Activated T-helper 17 cell treated with anti-CD3 and anti-CD28 coated beads, Interleukin-2, amount 50 U/mL, for 72 hours (primary cell): ENCODE measurements at regions not wholly inside any gene's neighbourhood (a gene's known extent, or its start where the extent isn't known, plus 50 kb on each side); places are given as distances from the start of the nearest gene placed in this dataset.
"Not testable (repeated sequence)": the region's sequence is repeated elsewhere in the genome, so short reads cannot be mapped to it uniquely, and the experiment has no call there.

Experiments used
- ATAC-seq: fragments of 150-1000 bp; cut with Tn5 transposase; replicated peaks from 2 replicates; pipeline ENCODE4 v1.10.0; 2021; ENCODE audit warnings: mild to moderate bottlenecking, moderate library complexity
- H3K27ac Mint-ChIP-seq: one replicate; pipeline ENCODE4 v1.8.0; 2022; ENCODE audit warnings: mixed read lengths
- H3K27me3 Mint-ChIP-seq: one replicate; pipeline ENCODE4 v1.8.0; 2022; ENCODE audit warnings: mixed read lengths
- H3K36me3 Mint-ChIP-seq: one replicate; pipeline ENCODE4 v1.8.0; 2022; ENCODE audit warnings: low read depth, mild to moderate bottlenecking, mixed read lengths
- H3K4me1 Mint-ChIP-seq: one replicate; pipeline ENCODE4 v1.8.0; 2022; ENCODE audit warnings: mixed read lengths
- H3K4me3 Mint-ChIP-seq: one replicate; pipeline ENCODE4 v1.8.0; 2022; ENCODE audit warnings: mild to moderate bottlenecking, mixed read lengths
- H3K9me3 Mint-ChIP-seq: one replicate; pipeline ENCODE4 v1.8.0; 2022; ENCODE audit warnings: mixed read lengths

DNA sequence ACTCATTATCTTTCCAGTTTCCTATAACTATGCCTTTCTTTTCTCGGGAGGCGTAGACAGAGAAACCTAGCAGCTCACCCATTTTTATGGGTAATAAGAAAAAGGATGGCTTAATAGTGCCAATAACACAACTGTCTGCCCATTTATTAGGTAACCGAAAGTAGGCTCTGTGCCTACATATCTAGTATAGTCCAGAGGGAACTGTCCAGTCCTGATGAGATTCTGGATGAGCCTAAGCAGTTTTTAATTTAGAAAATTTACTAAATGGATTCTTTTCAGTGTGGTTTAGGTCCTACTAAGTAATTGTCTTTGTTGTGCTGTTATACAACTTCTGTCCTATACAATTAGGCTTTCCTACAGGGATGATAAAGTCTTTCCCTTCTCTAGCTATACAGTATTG is 157.6 kb downstream of the UNC93B1 start:
- not testable (repeated sequence) for H3K27ac Mint-ChIP-seq, ATAC-seq, H3K36me3 Mint-ChIP-seq, H3K9me3 Mint-ChIP-seq, H3K4me3 Mint-ChIP-seq, H3K4me1 Mint-ChIP-seq, H3K27me3 Mint-ChIP-seq

DNA sequence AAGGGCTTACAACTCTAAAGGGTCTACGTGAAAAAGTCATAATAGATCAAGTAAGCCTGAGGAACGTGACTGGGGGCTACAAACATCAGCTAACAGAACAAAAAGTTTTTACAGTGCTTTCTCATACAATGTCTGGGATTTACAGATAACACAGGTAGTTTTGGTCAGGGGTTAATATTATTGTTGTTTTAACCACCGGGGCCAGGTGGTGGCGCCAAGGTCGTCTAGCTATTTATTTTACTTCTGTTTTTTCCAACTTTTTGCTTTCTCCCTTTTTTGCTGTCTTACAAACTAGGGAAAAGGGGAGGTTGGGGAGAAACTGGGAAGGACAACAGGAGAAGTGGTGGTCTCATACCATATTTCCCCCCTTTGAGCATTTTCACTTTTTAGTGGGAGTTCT is 158.6 kb downstream of the UNC93B1 start:
- H3K36me3 Mint-ChIP-seq, H3K9me3 Mint-ChIP-seq, H3K4me1 Mint-ChIP-seq, ATAC-seq, H3K27ac Mint-ChIP-seq, H3K27me3 Mint-ChIP-seq, H3K4me3 Mint-ChIP-seq: not testable (repeated sequence)

DNA sequence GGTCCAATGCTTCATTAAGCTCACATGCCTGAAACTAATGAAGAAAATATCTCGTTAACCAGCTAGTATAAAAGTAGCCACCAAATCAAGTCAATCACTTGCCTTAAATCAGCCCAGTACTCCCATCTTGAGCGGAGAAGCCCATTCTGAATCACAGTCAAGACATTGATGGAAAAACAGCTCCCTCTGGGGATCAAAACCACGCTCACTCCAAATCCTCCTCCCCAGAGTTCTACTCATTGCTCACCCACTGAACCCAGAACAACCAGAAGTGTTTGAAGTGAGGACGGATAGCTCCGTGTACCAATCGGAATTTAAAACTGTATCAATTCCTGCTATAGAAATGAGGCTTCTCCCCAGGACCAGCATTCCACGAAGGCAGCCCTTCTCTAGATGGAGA is 163.3 kb downstream of the UNC93B1 start:
- H3K36me3 Mint-ChIP-seq, H3K4me1 Mint-ChIP-seq, H3K27ac Mint-ChIP-seq, H3K4me3 Mint-ChIP-seq, H3K9me3 Mint-ChIP-seq, ATAC-seq: not testable (repeated sequence)
- H3K27me3 Mint-ChIP-seq: peaks cover 15% of the 10 kb centered on the region

DNA sequence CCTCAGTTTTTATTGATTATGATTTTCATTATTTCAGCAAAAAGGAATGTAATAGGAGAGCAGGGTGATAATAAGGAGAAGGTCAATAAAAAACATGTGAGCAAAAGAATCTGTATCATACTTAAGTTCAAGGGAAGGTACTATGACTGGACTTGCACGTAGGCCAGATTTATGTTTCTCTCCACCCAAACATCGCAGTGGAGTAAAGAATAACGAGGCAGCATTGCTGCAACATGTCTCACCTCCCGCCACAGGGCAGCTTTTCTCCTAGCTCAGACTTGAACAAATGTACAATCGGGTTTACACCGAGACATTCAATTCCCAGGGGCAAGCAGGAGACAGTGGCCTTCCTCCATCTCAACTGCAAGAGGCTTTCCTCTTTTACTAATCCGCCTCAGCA is 155.7 kb upstream of the ALDH3B2 start:
- peaks cover 28% of the 10 kb centered on the region for H3K27me3 Mint-ChIP-seq
- ATAC-seq, H3K9me3 Mint-ChIP-seq, H3K4me1 Mint-ChIP-seq, H3K36me3 Mint-ChIP-seq, H3K27ac Mint-ChIP-seq, H3K4me3 Mint-ChIP-seq: not testable (repeated sequence)

DNA sequence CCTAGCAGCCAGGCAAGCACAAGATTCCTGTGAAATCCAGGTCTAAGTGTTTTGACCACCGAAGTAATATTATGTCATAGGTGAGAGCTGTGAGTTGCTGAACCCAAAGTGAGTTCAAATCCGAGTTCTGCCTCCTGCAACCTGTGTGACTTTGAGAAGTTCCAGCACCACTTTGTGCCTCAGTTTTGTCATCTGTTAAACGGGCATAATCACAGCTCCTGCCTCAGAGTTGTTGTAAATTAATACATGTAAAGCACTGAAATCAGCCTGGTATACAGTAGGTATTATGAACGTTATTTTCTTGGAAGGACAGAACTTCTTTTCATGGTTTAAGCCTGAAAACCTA is 152.5 kb upstream of the ALDH3B2 start:
- H3K27me3 Mint-ChIP-seq: peaks cover 30% of the 10 kb centered on the region
- H3K4me1 Mint-ChIP-seq, ATAC-seq, H3K36me3 Mint-ChIP-seq, H3K27ac Mint-ChIP-seq, H3K9me3 Mint-ChIP-seq, H3K4me3 Mint-ChIP-seq: not testable (repeated sequence)

DNA sequence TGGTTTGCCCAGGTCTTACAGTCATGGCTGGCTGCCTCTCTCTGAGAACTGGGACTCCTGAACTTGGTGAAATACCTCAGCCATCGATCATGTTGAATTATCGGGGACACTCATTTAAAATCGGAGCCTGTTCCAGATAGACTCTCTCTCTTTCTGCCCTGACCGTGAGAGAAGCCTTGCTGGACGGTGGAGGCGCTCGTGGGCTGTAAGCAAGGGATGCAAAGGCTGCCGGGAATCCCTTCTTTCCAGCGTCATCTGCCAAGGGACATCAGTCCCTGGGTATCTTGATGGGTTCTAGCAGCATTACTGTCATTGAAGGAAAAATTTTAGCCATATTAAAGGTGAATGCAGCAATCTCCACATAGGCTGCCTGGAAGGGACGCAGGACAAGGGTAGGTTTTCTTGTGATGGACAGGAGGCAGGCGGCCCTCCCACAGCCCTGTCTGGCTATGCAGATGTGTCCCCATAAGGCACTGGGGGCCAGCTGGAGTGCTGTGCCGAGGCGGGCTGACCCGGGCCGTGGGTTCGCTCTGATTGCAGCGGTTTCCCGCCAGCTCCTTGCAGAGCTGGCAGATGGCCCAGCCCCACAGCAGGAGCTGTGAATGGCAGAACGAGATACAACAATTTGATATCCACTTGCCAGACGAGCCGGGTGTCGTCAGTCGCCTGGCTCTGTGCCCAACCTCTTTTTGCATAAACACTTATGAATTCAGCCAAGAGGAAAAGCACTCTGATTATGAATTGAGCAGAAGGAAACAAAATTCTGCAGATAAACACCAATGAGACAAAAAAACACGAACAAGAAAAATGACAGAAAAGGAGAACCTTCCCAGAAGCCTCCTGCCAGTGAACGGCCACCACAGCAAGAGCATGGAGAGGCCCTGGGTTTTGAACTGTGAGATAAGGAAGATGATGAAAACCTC is 151.9 kb upstream of the ALDH3B2 start:
- H3K4me3 Mint-ChIP-seq, H3K4me1 Mint-ChIP-seq, ATAC-seq, H3K9me3 Mint-ChIP-seq, H3K27ac Mint-ChIP-seq, H3K36me3 Mint-ChIP-seq: not testable (repeated sequence)
- peaks cover 30% of the 10 kb centered on the region for H3K27me3 Mint-ChIP-seq

DNA sequence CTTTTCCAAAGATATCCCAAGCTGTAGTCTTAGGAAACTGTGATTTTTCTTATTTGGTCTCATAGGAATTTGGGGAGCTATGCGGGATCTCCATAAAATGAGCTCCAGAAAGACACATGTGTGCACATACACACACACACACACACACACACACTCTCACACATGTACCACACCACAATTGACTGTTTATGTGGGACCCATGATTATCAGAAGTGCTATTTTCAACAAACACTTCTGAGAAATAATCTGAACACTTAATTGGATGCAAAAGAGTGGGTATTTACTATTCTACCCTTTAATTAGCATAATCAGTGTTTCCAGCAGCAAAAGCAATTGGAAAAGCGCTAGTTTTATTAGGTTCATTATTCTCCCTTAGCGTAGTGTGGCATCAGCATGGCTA is 150.4 kb upstream of the ALDH3B2 start:
- not testable (repeated sequence) for ATAC-seq, H3K9me3 Mint-ChIP-seq

DNA sequence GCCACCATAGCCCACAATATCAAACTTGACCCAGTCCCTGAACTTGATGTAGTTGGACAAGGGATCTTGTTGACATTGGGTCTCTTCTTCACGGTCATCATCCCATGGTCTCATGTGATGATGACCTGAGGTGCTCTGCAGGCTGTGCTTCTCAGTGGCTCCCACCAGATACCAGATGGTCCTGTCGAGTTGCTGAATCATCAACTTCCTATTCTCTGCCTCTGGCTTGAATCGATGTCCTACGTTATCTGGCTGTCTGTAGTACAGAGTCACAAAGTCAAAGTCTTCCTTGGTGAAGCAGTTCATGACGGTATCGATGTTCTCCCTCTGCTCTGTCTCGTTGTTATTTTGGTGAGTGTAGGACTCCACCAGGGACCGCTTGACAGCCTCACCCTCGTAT is 145.7 kb upstream of the ALDH3B2 start:
- peaks cover 9% of the 10 kb centered on the region for H3K27me3 Mint-ChIP-seq
- no peaks in the 10 kb centered on the region for H3K36me3 Mint-ChIP-seq
- no peaks in the 10 kb centered on the region for H3K4me1 Mint-ChIP-seq
- ATAC-seq: no peak
- no peak overlapping the region for H3K27ac Mint-ChIP-seq
- no peaks in the 10 kb centered on the region for H3K9me3 Mint-ChIP-seq
- H3K4me3 Mint-ChIP-seq: no peak overlapping the region

More for the DNA sequence above, 150.4 kb upstream of the ALDH3B2 start:
- not testable (repeated sequence) for H3K4me3 Mint-ChIP-seq, H3K36me3 Mint-ChIP-seq, H3K4me1 Mint-ChIP-seq, H3K27ac Mint-ChIP-seq
- H3K27me3 Mint-ChIP-seq: peaks cover 32% of the 10 kb centered on the region

DNA sequence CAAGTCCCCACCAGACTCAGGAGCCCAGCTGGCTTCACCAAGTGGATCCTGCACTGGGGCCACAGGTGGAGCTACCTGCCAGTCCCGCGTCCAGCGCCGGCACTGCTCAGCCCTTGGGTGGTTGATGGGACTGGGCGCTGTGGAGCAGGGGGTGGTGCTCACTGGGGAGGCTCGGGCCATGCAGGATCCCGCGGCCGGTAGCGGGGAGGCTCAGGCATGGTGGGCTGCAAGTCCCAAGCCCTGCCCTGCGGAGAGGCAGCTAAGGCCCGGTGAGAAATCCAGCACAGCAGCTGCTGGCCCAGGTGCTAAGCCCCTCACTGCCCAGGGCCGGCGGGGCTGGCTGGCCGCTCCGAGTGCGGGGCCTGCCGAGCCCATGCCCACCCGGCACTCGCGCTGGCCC is 143.1 kb upstream of the ALDH3B2 start:
- not testable (repeated sequence) for H3K4me1 Mint-ChIP-seq, ATAC-seq, H3K36me3 Mint-ChIP-seq, H3K9me3 Mint-ChIP-seq, H3K27me3 Mint-ChIP-seq, H3K4me3 Mint-ChIP-seq, H3K27ac Mint-ChIP-seq

DNA sequence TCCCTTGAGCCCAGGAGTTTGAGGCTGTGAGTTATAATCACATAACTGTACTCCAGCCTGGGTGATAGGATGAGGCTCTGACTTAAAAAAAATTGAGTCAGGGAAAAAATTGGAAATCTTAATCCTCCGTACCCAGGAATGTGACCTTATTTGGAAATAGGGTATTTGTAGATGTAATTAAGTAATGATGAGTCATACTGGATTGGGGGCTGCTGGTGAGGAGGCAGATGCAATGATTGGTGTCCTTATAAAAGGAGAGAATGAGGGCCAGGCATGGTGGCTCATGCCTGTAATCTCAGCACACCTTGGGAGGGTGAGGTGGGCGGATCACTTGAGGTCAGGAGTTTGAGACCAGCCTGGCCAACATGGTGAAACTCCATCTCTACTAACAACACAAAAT is 134.9 kb upstream of the ALDH3B2 start:
- not testable (repeated sequence) for H3K27me3 Mint-ChIP-seq, ATAC-seq, H3K4me3 Mint-ChIP-seq, H3K9me3 Mint-ChIP-seq, H3K4me1 Mint-ChIP-seq, H3K36me3 Mint-ChIP-seq, H3K27ac Mint-ChIP-seq

DNA sequence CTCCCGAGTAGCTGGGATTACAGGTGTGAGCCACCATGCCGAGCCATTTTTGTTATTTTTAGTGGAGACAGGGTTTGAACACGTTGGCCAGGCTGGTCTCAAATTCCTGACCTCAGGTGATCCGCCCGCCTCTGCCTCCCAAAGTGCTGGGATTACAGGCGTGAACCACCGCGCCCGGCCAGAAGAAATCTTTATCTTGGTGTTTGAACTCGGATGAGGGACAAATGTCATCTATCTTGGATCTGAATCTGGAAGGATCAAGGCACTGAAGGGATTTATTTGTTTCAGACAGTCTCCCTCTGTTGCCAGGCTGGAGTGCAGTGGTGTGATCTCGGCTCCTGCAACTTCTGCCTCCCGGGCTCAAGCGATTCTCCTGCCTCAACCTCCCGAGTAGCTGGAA is 133.5 kb upstream of the ALDH3B2 start:
- not testable (repeated sequence) for ATAC-seq, H3K27ac Mint-ChIP-seq, H3K9me3 Mint-ChIP-seq, H3K4me1 Mint-ChIP-seq, H3K27me3 Mint-ChIP-seq, H3K4me3 Mint-ChIP-seq, H3K36me3 Mint-ChIP-seq

DNA sequence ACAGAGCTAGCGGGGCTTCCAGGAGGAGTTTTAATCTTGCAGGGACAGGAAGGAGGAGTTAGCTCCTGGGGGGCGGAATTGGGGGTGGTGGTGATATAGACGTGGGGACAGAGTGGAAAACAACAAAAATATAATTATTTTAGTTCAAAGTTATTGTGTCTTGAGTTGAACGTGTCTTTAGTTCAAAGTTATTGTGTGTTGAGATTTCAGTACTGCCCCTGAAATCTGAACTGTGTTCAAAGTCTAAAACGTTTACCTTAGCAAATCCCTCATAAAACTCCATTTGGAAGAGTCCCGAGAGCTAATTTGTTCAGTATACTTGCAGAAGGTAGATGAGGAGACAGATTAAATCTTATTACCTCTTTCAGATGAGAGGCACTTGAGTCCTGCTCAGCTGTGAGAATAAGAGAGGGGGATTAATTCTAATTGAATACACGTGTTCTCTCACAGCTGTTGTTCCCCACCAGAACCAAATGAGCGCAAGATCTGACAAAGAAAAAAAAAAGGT is 132.4 kb upstream of the ALDH3B2 start:
- H3K27ac Mint-ChIP-seq, H3K9me3 Mint-ChIP-seq, H3K27me3 Mint-ChIP-seq, H3K4me1 Mint-ChIP-seq, ATAC-seq, H3K36me3 Mint-ChIP-seq: not testable (repeated sequence)
- peak overlapping the region; percentile 82 for H3K4me3 Mint-ChIP-seq

DNA sequence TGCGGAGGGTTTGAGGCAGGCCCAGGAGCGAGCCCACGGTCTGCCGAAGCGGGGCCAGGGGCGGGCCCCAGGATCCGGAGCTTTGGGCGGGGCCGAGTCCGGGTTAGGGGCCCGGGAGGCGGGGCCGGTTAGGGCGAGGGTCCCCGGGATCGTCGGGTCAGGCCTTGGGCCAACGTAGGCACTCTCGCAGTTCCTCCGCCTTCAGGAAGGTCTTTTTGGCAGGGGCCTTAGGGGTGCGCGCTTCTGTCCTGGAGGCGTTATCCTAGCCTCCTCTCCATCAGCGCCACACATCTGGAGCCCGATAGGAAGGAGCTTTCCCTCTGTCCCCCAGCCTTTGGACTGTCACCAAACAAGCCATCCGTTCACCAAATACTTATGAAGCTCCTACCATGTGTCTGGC is 131.8 kb upstream of the ALDH3B2 start:
- H3K27ac Mint-ChIP-seq, H3K27me3 Mint-ChIP-seq, H3K36me3 Mint-ChIP-seq, H3K9me3 Mint-ChIP-seq, H3K4me1 Mint-ChIP-seq, ATAC-seq: not testable (repeated sequence)
- peak overlapping the region; percentile 82 for H3K4me3 Mint-ChIP-seq

DNA sequence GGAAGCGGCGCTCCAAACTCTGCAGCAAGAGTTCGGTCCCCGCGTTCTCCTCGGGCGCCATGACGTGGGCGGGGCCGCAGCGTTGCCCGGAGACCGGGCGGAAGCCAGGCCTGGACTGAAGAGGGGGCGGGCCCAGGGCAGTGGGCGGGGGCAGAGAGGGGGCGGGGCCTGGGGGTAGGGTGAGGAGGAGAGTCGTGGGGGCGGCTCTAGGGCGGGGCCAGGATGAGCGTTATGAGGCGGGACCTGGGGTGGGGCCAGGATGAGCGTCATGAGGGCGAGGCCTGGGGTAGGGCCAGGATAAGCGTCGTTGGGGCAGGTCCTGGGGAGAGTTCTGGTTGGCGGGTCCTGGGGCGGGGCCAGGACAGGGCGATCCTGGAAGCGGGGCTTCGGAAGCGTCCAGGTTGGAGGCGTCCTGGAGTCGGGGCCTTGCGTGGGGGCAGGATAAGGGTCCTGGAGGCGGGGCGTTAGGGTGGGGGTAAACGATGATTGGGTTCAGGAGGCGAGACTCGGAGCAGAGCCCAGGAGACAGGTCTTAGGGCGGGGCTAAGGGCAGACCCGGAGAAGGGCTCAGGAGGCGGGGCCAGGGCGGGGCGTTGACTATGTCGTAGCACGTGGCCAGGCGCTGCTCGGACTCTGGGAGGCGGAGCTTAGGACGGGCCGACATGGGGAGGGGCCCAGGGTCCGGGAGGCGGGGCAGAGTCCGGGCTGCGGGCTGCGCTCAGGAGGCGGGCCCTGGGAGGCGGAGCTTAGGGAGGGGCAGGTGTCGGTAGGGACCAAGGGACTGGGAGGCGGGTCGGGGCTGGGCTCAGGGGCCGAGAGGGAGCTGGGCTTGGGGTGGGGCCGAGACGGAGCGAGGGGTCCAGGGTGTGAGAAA is 131.1 kb upstream of the ALDH3B2 start:
- Mint-ChIP-seq H3K4me3 (peak overlapping the region; percentile 82), H3K27ac (peak overlapping the region; percentile 90)
- H3K27me3 Mint-ChIP-seq, H3K36me3 Mint-ChIP-seq, H3K4me1 Mint-ChIP-seq, H3K9me3 Mint-ChIP-seq: not testable (repeated sequence)
- ATAC-seq: peak; percentile 99
